Omental fat pad (tissue), 3 donors: ENCODE measurements at regions not wholly inside any gene's neighbourhood (a gene's known extent, or its start where the extent isn't known, plus 50 kb on each side); places are given as distances from the start of the nearest gene placed in this dataset.

Experiments used
- ATAC-seq: fragments of 150-250 bp; one replicate; pipeline ENCODE4 v1.9.1; 2016; ENCODE audit warnings: mild to moderate bottlenecking, moderate library complexity; ENCODE audit not compliant: low FRiP score
- DNase-seq: peaks from one replicate; pipeline ENCODE4 v3.0.0-alpha.2; 2019; ENCODE audit warnings: low spot score
- CTCF ChIP-seq, 3 donors: fragments of 450-650 bp; IDR thresholded peaks; one replicate each; pipeline ENCODE4 v1.5.1; 2016 to 2017; ENCODE audit warnings: antibody characterized with exemption in 3 of 3, mild to moderate bottlenecking in 3 of 3, moderate library complexity in 2 of 3

- ATAC-seq (no peak), DNase-seq (no peak)
- no peak for TF ChIP-seq CTCF (IDR thresholded peaks at IDR 0.05)
Observed at GRCh38 chr20:7637184-7637583, 303.1 kb downstream of the HAO1 start.

- TF ChIP-seq CTCF (IDR thresholded peaks at IDR 0.05) = no peak
- no peak for DNase-seq
- ATAC-seq = no peak
Observed at GRCh38 chr20:7650086-7650879, 290.0 kb downstream of the HAO1 start.

- no peak for TF ChIP-seq CTCF (IDR thresholded peaks at IDR 0.05)
- DNase-seq (no peak), ATAC-seq (no peak)
Observed at GRCh38 chr20:7654231-7654630, 286.0 kb downstream of the HAO1 start.

GRCh38 chr20:7656687-7657467 is 283.4 kb downstream of the HAO1 start:
- DNase-seq (no peak), ATAC-seq (no peak)
- TF ChIP-seq CTCF (IDR thresholded peaks at IDR 0.05) = no peak

GRCh38 chr20:7657569-7657968 is 282.7 kb downstream of the HAO1 start:
- DNase-seq (no peak), ATAC-seq (no peak)
- TF ChIP-seq CTCF (IDR thresholded peaks at IDR 0.05) = no peak

GRCh38 chr20:7660165-7660564 is 280.1 kb downstream of the HAO1 start:
- DNase-seq = no peak
- TF ChIP-seq CTCF (IDR thresholded peaks at IDR 0.05) = no peak
- ATAC-seq = no peak
